ENCODE measurements at regions not wholly inside any gene's neighbourhood (a gene's known extent, or its start where the extent isn't known, plus 50 kb on each side); places are given as distances from the start of the nearest gene placed in this dataset.

GRCh38 chr16:88312732-88313131 lies 70.0 kb upstream of the ZNF469 start:
- POLR2A ChIA-PET = no interaction called here
- CTCF ChIA-PET = no interaction called here
- TF ChIP-seq CTCF (IDR thresholded peaks at IDR 0.05; ENCODE audit: insufficient read depth, low read length, missing control alignments) = no peak

GRCh38 chr16:88314991-88315542 lies 67.7 kb upstream of the ZNF469 start:
- no peak for TF ChIP-seq CTCF (IDR thresholded peaks at IDR 0.05; ENCODE audit: insufficient read depth, low read length, missing control alignments)
- ChIA-PET POLR2A (no interaction called here), CTCF (interaction anchor here (0.7 kb wide), 1 partner anchor 12 kb away, joined by 3 read pairs; no protein-coding TSS in a partner anchor)
- no peak for DNase-seq (ENCODE audit: low read depth, low spot score)
- no peak overlapping the region for H3K4me3 ChIP-seq (ENCODE audit: low read depth, low read length)

More at GRCh38 chr16:88312732-88313131, 70.0 kb upstream of the ZNF469 start:
- no peak overlapping the region for H3K4me3 ChIP-seq (ENCODE audit: low read depth, low read length)
- DNase-seq (ENCODE audit: low read depth, low spot score) = no peak

GRCh38 chr16:88315543-88316105 lies 67.1 kb upstream of the ZNF469 start:
- TF ChIP-seq CTCF (IDR thresholded peaks at IDR 0.05; ENCODE audit: insufficient read depth, low read length, missing control alignments) = no peak
- no peak for DNase-seq (ENCODE audit: low read depth, low spot score)
- ChIA-PET POLR2A (interaction anchor here (0.6 kb wide), 1 partner anchor 9 kb away, joined by 3 read pairs; no protein-coding TSS in a partner anchor), CTCF (interaction anchor here (0.7 to 1.4 kb wide), 2 partner anchors 9 to 12 kb away, joined by 3 to 4 read pairs; no protein-coding TSS in a partner anchor)
- no peak overlapping the region for H3K4me3 ChIP-seq (ENCODE audit: low read depth, low read length)

- no peak for DNase-seq (ENCODE audit: low read depth, low spot score)
- ChIA-PET CTCF (interaction anchor here (0.7 to 1.4 kb wide), 2 partner anchors 9 to 118 kb away, joined by 3 to 4 read pairs; no protein-coding TSS in a partner anchor), POLR2A (interaction anchor here (0.6 kb wide), 1 partner anchor 10 kb away, joined by 3 read pairs; no protein-coding TSS in a partner anchor)
- TF ChIP-seq CTCF (IDR thresholded peaks at IDR 0.05; ENCODE audit: insufficient read depth, low read length, missing control alignments) = no peak
- no peak overlapping the region for H3K4me3 ChIP-seq (ENCODE audit: low read depth, low read length)
Observed at GRCh38 chr16:88316151-88316550, 66.6 kb upstream of the ZNF469 start.

- POLR2A ChIA-PET = interaction anchor here (1.1 to 1.5 kb wide), 2 partner anchors 10 to 12 kb away, joined by 3 to 5 read pairs; no protein-coding TSS in a partner anchor
- CTCF ChIA-PET = interaction anchor here (0.7 to 1.4 kb wide), 2 partner anchors 10 to 119 kb away, joined by 3 to 4 read pairs; no protein-coding TSS in a partner anchor
- no peak for DNase-seq (ENCODE audit: low read depth, low spot score)
- TF ChIP-seq CTCF (IDR thresholded peaks at IDR 0.05; ENCODE audit: insufficient read depth, low read length, missing control alignments) = no peak
- no peak overlapping the region for H3K4me3 ChIP-seq (ENCODE audit: low read depth, low read length)
Observed at GRCh38 chr16:88316941-88317612, 65.7 kb upstream of the ZNF469 start.

GRCh38 chr16:88317613-88317965 lies 65.2 kb upstream of the ZNF469 start:
- POLR2A ChIA-PET = interaction anchor here (1.1 to 1.5 kb wide), 2 partner anchors 11 to 13 kb away, joined by 3 to 5 read pairs; no protein-coding TSS in a partner anchor
- CTCF ChIA-PET = no interaction called here
- no peak overlapping the region for H3K4me3 ChIP-seq (ENCODE audit: low read depth, low read length)
- no peak for TF ChIP-seq CTCF (IDR thresholded peaks at IDR 0.05; ENCODE audit: insufficient read depth, low read length, missing control alignments)
- DNase-seq (ENCODE audit: low read depth, low spot score) = no peak

All from AG04449 (cell line).